Activated T-helper 2 cell treated with anti-CD3 and anti-CD28 coated beads, Interferon-gamma antibody, Interleukin-2, Interleukin-4, amounts not matched to agents 10 μg/mL and 5 μg/mL and 100 μg/mL, durations not matched to agents 14 hours and 24 hours and 36 hours (primary cell): ENCODE measurements at regions not wholly inside any gene's neighbourhood (a gene's known extent, or its start where the extent isn't known, plus 50 kb on each side); places are given as distances from the start of the nearest gene placed in this dataset.

Experiments used
- DNase-seq: peaks from one replicate; pipeline ENCODE4 v3.0.0; 2021; ENCODE audit warnings: low spot score
- H3K27ac Mint-ChIP-seq: one replicate; pipeline ENCODE4 v1.8.0; 2021; ENCODE audit warnings: mixed read lengths
- H3K27me3 Mint-ChIP-seq: one replicate; pipeline ENCODE4 v1.8.0; 2021; ENCODE audit warnings: low read depth, mixed read lengths
- H3K36me3 Mint-ChIP-seq: one replicate; pipeline ENCODE4 v1.8.0; 2021; ENCODE audit warnings: low read depth, mixed read lengths
- H3K4me1 Mint-ChIP-seq: one replicate; pipeline ENCODE4 v1.8.0; 2021; ENCODE audit warnings: low read depth, mixed read lengths
- H3K4me3 Mint-ChIP-seq: one replicate; pipeline ENCODE4 v1.8.0; 2021; ENCODE audit warnings: low read depth, mild to moderate bottlenecking, moderate library complexity, mixed read lengths
- H3K9me3 Mint-ChIP-seq: one replicate; pipeline ENCODE4 v1.8.0; 2021; ENCODE audit warnings: mixed read lengths
- intact Hi-C: fragments of 100-400 bp; cut with micrococcal nuclease; formaldehyde crosslinking; loops from one replicate; pipeline ENCODE4 v1.15.1; 2023

DNA sequence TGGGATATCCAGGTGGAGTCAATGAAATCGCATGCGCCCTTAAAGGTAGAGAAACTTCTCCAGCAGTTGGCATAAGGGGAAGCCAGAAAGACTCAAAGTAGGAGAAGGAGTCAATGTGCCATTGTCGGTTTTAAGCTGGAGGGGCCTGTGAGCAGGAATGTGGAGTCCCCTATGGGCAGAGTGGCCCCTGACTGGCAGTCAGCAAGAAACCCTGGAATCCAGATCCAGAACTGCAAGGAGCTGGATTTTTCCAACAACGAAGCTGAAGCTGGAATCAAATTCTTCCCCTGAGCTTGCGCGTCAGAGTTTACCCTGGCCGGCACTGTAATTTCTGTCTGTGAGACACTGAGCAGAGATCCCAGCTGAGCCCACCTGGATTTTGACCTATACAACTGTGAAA is 315.0 kb downstream of the DHX35 start:
- H3K4me3 Mint-ChIP-seq = no peak overlapping the region
- H3K9me3 Mint-ChIP-seq = peaks cover 5% of the 10 kb centered on the region
- H3K27me3 Mint-ChIP-seq = no peaks in the 10 kb centered on the region
- H3K4me1 Mint-ChIP-seq = no peaks in the 10 kb centered on the region
- no peak overlapping the region for H3K27ac Mint-ChIP-seq
- DNase-seq = no peak
- H3K36me3 Mint-ChIP-seq = no peaks in the 10 kb centered on the region
- intact Hi-C loops = no loop called here

GRCh38 chr20:39270837-39271604 is 308.9 kb downstream of the DHX35 start:
- intact Hi-C loops = no loop called here
- Mint-ChIP-seq H3K27me3 (no peaks in the 10 kb centered on the region), H3K27ac (no peak overlapping the region), H3K36me3 (no peaks in the 10 kb centered on the region), H3K4me1 (no peaks in the 10 kb centered on the region), H3K4me3 (no peak overlapping the region), H3K9me3 (no peaks in the 10 kb centered on the region)
- no peak for DNase-seq

- no peak overlapping the region for H3K27ac Mint-ChIP-seq
- H3K4me3 Mint-ChIP-seq = no peak overlapping the region
- H3K27me3 Mint-ChIP-seq = no peaks in the 10 kb centered on the region
- H3K36me3 Mint-ChIP-seq = no peaks in the 10 kb centered on the region
- intact Hi-C loops = loop anchor here (10.0 kb wide), 1 partner anchor 605 kb away; no protein-coding TSS in a partner anchor
- no peaks in the 10 kb centered on the region for H3K9me3 Mint-ChIP-seq
- no peaks in the 10 kb centered on the region for H3K4me1 Mint-ChIP-seq
- no peak for DNase-seq
These were observed 307.5 kb downstream of the DHX35 start for GRCh38 chr20:39269493-39270217.

DNA sequence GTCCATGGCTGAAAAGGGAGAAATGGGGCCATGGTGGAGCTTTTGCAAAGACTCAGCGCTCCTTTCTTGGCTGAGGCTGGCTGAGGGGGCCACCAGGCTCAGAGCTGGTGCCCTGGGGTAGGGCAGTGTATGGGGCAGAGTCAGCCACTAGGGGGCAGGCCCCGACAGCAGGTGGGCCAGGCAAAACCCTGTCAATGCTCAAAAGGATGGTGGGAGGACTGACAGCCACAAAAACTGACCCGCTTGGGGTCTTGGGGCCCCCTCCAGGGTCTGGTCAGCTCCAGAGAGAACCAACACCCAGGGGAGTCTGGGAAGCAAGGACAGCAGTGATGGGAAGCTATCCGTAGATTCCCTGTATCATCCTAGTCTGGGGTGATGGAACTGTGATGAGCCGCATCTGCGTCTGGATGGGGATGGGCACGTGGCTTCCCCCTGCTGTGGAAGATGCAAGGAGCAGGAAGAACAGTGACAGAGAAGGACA is 306.9 kb downstream of the DHX35 start:
- Mint-ChIP-seq H3K9me3 (no peaks in the 10 kb centered on the region), H3K36me3 (no peaks in the 10 kb centered on the region), H3K4me3 (no peak overlapping the region), H3K27me3 (no peaks in the 10 kb centered on the region), H3K4me1 (no peaks in the 10 kb centered on the region), H3K27ac (no peak overlapping the region)
- intact Hi-C loops = loop anchor here (10.0 kb wide), 1 partner anchor 606 kb away; no protein-coding TSS in a partner anchor
- peak; percentile 15 for DNase-seq

DNA sequence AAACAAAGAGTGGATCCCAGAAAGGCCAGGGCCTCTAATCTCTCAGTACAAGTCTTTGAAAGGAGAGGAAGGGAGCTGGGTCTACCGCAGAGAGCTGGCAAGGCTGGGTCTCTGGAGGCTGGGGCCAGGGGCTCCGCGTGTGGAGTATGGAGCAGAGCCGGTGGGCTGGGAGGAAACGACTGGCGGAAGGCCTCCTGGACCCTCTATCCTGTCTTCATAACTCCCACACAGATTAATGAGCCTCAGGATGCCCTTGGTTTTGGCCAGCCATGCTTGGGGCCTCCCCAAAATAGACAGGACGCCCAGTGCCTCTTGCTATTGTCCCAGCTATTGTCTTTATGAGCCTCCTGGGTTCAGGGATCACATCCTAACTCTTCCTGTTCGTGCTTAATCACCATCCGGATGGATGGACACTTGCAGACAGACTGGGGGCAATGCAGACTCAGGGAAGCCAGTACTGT is 306.4 kb downstream of the DHX35 start:
- H3K36me3 Mint-ChIP-seq = no peaks in the 10 kb centered on the region
- no peak for DNase-seq
- no peak overlapping the region for H3K4me3 Mint-ChIP-seq
- H3K4me1 Mint-ChIP-seq = no peaks in the 10 kb centered on the region
- no peaks in the 10 kb centered on the region for H3K9me3 Mint-ChIP-seq
- intact Hi-C loops = loop anchor here (10.0 kb wide), 1 partner anchor 606 kb away; no protein-coding TSS in a partner anchor
- H3K27ac Mint-ChIP-seq = no peak overlapping the region
- no peaks in the 10 kb centered on the region for H3K27me3 Mint-ChIP-seq

- intact Hi-C loops = loop anchor here (10.0 kb wide), 1 partner anchor 608 kb away; no protein-coding TSS in a partner anchor
- no peaks in the 10 kb centered on the region for H3K9me3 Mint-ChIP-seq
- H3K27ac Mint-ChIP-seq = no peak overlapping the region
These were observed 304.8 kb downstream of the DHX35 start for GRCh38 chr20:39266989-39267388.

GRCh38 chr20:39264506-39265172 is 302.5 kb downstream of the DHX35 start:
- H3K36me3 Mint-ChIP-seq = no peaks in the 10 kb centered on the region
- DNase-seq = no peak
- H3K9me3 Mint-ChIP-seq = no peaks in the 10 kb centered on the region
- intact Hi-C loops = loop anchor here (10.0 kb wide), 1 partner anchor 610 kb away; no protein-coding TSS in a partner anchor
- no peaks in the 10 kb centered on the region for H3K4me1 Mint-ChIP-seq
- H3K27ac Mint-ChIP-seq = no peak overlapping the region
- H3K4me3 Mint-ChIP-seq = no peak overlapping the region
- H3K27me3 Mint-ChIP-seq = no peaks in the 10 kb centered on the region

More at GRCh38 chr20:39266989-39267388, 304.8 kb downstream of the DHX35 start:
- no peaks in the 10 kb centered on the region for H3K4me1 Mint-ChIP-seq
- H3K36me3 Mint-ChIP-seq = no peaks in the 10 kb centered on the region
- H3K27me3 Mint-ChIP-seq = no peaks in the 10 kb centered on the region
- no peak for DNase-seq
- H3K4me3 Mint-ChIP-seq = no peak overlapping the region

DNA sequence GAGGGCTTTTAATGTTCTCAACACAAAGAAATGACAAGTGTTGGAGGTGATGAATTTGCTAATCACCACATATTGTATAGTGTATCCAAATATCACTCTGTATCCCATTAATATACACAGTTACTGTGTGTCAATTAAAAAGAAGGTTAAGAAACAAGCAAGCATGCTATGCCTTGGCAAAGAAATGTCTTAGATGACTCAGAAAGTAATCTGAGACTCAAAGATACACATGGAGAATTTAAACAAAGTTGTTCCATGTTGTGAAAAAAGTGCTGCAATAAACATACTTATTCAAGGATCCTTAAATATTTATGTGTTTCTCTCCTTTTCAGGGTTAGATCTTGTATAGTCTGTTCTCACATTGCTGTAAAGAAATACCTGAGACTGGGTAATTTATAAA is 300.9 kb downstream of the DHX35 start:
- no peak overlapping the region for H3K4me3 Mint-ChIP-seq
- H3K36me3 Mint-ChIP-seq = no peaks in the 10 kb centered on the region
- H3K27ac Mint-ChIP-seq = no peak overlapping the region
- intact Hi-C loops = loop anchor here (10.0 kb wide), 1 partner anchor 612 kb away; no protein-coding TSS in a partner anchor
- no peaks in the 10 kb centered on the region for H3K4me1 Mint-ChIP-seq
- no peaks in the 10 kb centered on the region for H3K9me3 Mint-ChIP-seq
- no peaks in the 10 kb centered on the region for H3K27me3 Mint-ChIP-seq
- no peak for DNase-seq

GRCh38 chr20:39259808-39260207 is 297.7 kb downstream of the DHX35 start:
- DNase-seq = no peak
- no peaks in the 10 kb centered on the region for H3K27me3 Mint-ChIP-seq
- no peak overlapping the region for H3K4me3 Mint-ChIP-seq
- H3K9me3 Mint-ChIP-seq = no peaks in the 10 kb centered on the region
- intact Hi-C loops = loop anchor here (10.0 kb wide), 1 partner anchor 615 kb away; no protein-coding TSS in a partner anchor
- H3K4me1 Mint-ChIP-seq = no peaks in the 10 kb centered on the region
- no peaks in the 10 kb centered on the region for H3K36me3 Mint-ChIP-seq
- no peak overlapping the region for H3K27ac Mint-ChIP-seq

- H3K9me3 Mint-ChIP-seq = no peaks in the 10 kb centered on the region
- intact Hi-C loops = no loop called here
- H3K27ac Mint-ChIP-seq = no peak overlapping the region
These were observed 297.1 kb downstream of the DHX35 start for GRCh38 chr20:39259010-39259803.

DNA sequence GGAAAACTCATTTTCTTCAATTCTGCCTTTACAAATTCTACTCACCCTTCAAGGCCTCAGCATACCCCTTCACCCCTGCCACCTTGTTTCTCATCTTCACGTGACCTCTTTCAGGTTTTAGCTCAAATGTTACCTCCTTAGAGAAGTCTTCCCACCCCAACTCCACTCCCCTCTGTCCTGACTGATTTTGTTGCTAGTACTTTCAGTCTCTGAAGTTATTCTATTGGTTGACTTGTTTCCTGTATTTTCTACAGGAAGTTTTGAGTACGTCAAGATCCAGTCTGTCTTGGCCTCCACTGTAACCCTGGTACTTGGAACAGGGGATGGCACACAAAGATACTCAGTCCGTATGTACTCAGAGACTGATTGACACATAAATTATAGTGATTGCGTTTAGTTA is 296.1 kb downstream of the DHX35 start:
- Mint-ChIP-seq H3K9me3 (no peaks in the 10 kb centered on the region), H3K27ac (no peak overlapping the region)

More at GRCh38 chr20:39259010-39259803, 297.1 kb downstream of the DHX35 start:
- H3K4me3 Mint-ChIP-seq = no peak overlapping the region
- DNase-seq = no peak
- H3K36me3 Mint-ChIP-seq = no peaks in the 10 kb centered on the region
- H3K4me1 Mint-ChIP-seq = no peaks in the 10 kb centered on the region
- H3K27me3 Mint-ChIP-seq = no peaks in the 10 kb centered on the region

More for the DNA sequence above, 296.1 kb downstream of the DHX35 start:
- Mint-ChIP-seq H3K4me1 (no peaks in the 10 kb centered on the region), H3K4me3 (no peak overlapping the region), H3K36me3 (no peaks in the 10 kb centered on the region), H3K27me3 (no peaks in the 10 kb centered on the region)
- no peak for DNase-seq
- intact Hi-C loops = no loop called here
